CD4-positive, alpha-beta T cell (primary cell): ENCODE measurements at regions not wholly inside any gene's neighbourhood (a gene's known extent, or its start where the extent isn't known, plus 50 kb on each side); places are given as distances from the start of the nearest gene placed in this dataset.

ENCODE experiments used
- ATAC-seq: fragments of 200-7000 bp; cut with Tn5 transposase; one replicate; pipeline ENCODE4 v1.10.0; 2022; ENCODE audit warnings: mild to moderate bottlenecking; ENCODE audit not compliant: poor library complexity
- CTCF ChIA-PET: fragments of 350-600 bp; sonication (Branson Sonifier 250); formaldehyde crosslinking; loops from one replicate; lab custom pipeline; 2021; ENCODE audit warnings: antibody characterized with exemption, inconsistent platforms; lab: Charles Lee
- POLR2A ChIA-PET: fragments of 350-600 bp; sonication (Branson Sonifier 250); formaldehyde crosslinking; loops from one replicate; lab custom pipeline; 2021; ENCODE audit warnings: antibody characterized with exemption, inconsistent platforms; lab: Charles Lee
- DNase-seq, 14 experiments: peaks; one replicate each; pipeline ENCODE4 v3.0.0-alpha.2; 2013 to 2020; ENCODE audit warnings: mixed read lengths in 2 of 14
- H3K27ac ChIP-seq, 2 donors: one replicate each; pipeline versions ENCODE4 v1.5.1 to v1.7.0; 2013; ENCODE audit warnings: low read length in 2 of 2, low read depth in 1 of 2, mild to moderate bottlenecking in 1 of 2
- H3K27me3 ChIP-seq, 2 experiments: 1 replicate in 1 of 2; 2 replicates in 1 of 2; pipeline versions ENCODE4 v1.6.1 to v1.7.0; 2013; ENCODE audit warnings: low read length in 2 of 2, control low read depth in 1 of 2, mild to moderate bottlenecking in 1 of 2, moderate library complexity in 1 of 2; ENCODE audit not compliant: insufficient read depth in 2 of 2, control insufficient read depth in 1 of 2
- H3K36me3 ChIP-seq: one replicate; pipeline ENCODE4 v1.6.1; 2013; ENCODE audit warnings: low read length, control low read depth; ENCODE audit not compliant: insufficient read depth
- H3K4me1 ChIP-seq: one replicate; pipeline ENCODE4 v1.6.1; 2013; ENCODE audit warnings: low read length, control low read depth; ENCODE audit not compliant: insufficient read depth
- H3K4me3 ChIP-seq: one replicate; pipeline ENCODE4 v1.5.1; 2013; ENCODE audit warnings: mild to moderate bottlenecking, low read length, moderate library complexity
- H3K9me3 ChIP-seq, 2 experiments: 1 replicate in 1 of 2; 2 replicates in 1 of 2; pipeline versions ENCODE4 v1.6.1 to v1.7.0; 2013; ENCODE audit warnings: low read length in 2 of 2, mild to moderate bottlenecking in 2 of 2, control low read depth in 1 of 2, moderate library complexity in 1 of 2; ENCODE audit not compliant: control insufficient read depth in 1 of 2, insufficient read depth in 1 of 2
- H3K27ac Mint-ChIP-seq: one replicate; pipeline ENCODE4 v1.8.0; 2020; ENCODE audit warnings: mixed read lengths
- H3K27me3 Mint-ChIP-seq: one replicate; pipeline ENCODE4 v1.8.0; 2021; ENCODE audit warnings: mixed read lengths
- H3K36me3 Mint-ChIP-seq: one replicate; pipeline ENCODE4 v1.8.0; 2021; ENCODE audit warnings: low read depth, mixed read lengths
- H3K4me1 Mint-ChIP-seq: one replicate; pipeline ENCODE4 v1.8.0; 2021; ENCODE audit warnings: low read depth, mixed read lengths
- H3K4me3 Mint-ChIP-seq: one replicate; pipeline ENCODE4 v1.8.0; 2020; ENCODE audit warnings: mild to moderate bottlenecking, mixed read lengths
- H3K9me3 Mint-ChIP-seq: one replicate; pipeline ENCODE4 v1.8.0; 2020; ENCODE audit warnings: mixed read lengths
- intact Hi-C, 2 experiments: fragments of 100-400 bp; cut with DNase I in 1 of 2; cut with micrococcal nuclease in 1 of 2; formaldehyde crosslinking; loops; one replicate each; pipeline versions ENCODE4 v1.15.1 to v1.9.0; 2023 to 2025; cut with DNase I, micrococcal nuclease
- TF ChIP-seq, protein P1 (sequence below): fragments of 200-600 bp; IDR thresholded peaks from one replicate; pipeline ENCODE4 v1.8.0; 2022; ENCODE audit warnings: antibody characterized with exemption, mild to moderate bottlenecking

DNA sequence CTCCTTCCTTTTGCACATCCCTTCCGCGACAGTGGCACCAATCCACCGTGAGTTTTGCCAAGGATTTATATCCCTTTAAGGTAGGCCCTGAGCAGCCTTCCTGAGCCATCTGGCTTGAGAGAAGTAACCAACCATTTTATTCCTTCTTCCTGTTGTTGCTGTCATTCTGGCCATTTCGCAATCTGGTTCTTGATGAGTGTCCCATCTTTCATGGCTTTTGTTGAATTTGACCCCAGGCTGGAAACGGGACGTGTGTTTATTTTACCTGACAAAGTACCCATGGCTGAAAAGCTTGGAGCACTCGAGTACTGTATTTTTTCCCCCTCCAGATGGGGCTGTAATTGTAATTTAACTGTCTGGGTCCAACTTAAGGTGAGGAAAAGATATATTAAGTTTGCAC is 173.4 kb downstream of the WNT5A start:
- Mint-ChIP-seq H3K4me3 (no peak overlapping the region), H3K9me3 (no peaks in the 10 kb centered on the region), H3K4me1 (no peaks in the 10 kb centered on the region), H3K27ac (no peak overlapping the region), H3K27me3 (no peaks in the 10 kb centered on the region), H3K36me3 (no peaks in the 10 kb centered on the region)
- H3K4me3 ChIP-seq, result no peak overlapping the region
- TF ChIP-seq, protein P1, sequence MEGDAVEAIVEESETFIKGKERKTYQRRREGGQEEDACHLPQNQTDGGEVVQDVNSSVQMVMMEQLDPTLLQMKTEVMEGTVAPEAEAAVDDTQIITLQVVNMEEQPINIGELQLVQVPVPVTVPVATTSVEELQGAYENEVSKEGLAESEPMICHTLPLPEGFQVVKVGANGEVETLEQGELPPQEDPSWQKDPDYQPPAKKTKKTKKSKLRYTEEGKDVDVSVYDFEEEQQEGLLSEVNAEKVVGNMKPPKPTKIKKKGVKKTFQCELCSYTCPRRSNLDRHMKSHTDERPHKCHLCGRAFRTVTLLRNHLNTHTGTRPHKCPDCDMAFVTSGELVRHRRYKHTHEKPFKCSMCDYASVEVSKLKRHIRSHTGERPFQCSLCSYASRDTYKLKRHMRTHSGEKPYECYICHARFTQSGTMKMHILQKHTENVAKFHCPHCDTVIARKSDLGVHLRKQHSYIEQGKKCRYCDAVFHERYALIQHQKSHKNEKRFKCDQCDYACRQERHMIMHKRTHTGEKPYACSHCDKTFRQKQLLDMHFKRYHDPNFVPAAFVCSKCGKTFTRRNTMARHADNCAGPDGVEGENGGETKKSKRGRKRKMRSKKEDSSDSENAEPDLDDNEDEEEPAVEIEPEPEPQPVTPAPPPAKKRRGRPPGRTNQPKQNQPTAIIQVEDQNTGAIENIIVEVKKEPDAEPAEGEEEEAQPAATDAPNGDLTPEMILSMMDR, result no peak
- no peaks in the 10 kb centered on the region for H3K36me3 ChIP-seq
- ATAC-seq (no peak), DNase-seq (no peak)
- POLR2A ChIA-PET, result no interaction called here
- intact Hi-C loops, result no loop called here
- H3K27ac ChIP-seq, result no peak overlapping the region
- CTCF ChIA-PET, result no interaction called here
- no peaks in the 10 kb centered on the region for H3K4me1 ChIP-seq
- no peaks in the 10 kb centered on the region for H3K27me3 ChIP-seq
- H3K9me3 ChIP-seq, result no peaks in the 10 kb centered on the region

DNA sequence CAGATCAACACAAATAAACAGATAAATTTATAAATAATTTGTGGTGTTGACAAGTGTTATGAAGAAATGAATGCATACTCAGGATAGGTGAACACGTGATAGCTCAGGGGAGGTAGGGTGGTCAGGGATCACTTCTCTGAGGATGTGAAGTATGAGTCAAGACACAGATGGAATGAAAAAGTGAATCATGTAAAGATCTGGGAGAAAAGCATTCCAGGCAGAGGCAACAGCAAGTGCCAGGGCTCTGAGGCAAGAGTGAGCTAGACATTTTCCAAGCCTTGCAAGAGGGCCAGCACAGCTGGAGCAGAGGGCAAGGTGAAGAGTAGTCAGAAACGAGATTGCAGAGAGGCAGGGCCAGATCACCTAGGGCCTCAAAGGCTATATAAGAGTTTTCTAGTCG is 177.8 kb downstream of the WNT5A start:
- POLR2A ChIA-PET, result no interaction called here
- H3K27ac ChIP-seq, result no peak overlapping the region
- H3K36me3 ChIP-seq, result no peaks in the 10 kb centered on the region
- H3K4me1 Mint-ChIP-seq, result no peaks in the 10 kb centered on the region
- intact Hi-C loops, result no loop called here
- H3K4me3 ChIP-seq, result no peak overlapping the region
- no peaks in the 10 kb centered on the region for H3K27me3 ChIP-seq
- H3K27ac Mint-ChIP-seq, result no peak overlapping the region
- H3K9me3 ChIP-seq, result no peaks in the 10 kb centered on the region
- no peaks in the 10 kb centered on the region for H3K4me1 ChIP-seq
- TF ChIP-seq, protein P1, result no peak
- CTCF ChIA-PET, result no interaction called here
- no peaks in the 10 kb centered on the region for H3K27me3 Mint-ChIP-seq
- DNase-seq, result no peak
- ATAC-seq, result no peak
- H3K4me3 Mint-ChIP-seq, result no peak overlapping the region
- H3K36me3 Mint-ChIP-seq, result no peaks in the 10 kb centered on the region
- H3K9me3 Mint-ChIP-seq, result peaks cover 5% of the 10 kb centered on the region

DNA sequence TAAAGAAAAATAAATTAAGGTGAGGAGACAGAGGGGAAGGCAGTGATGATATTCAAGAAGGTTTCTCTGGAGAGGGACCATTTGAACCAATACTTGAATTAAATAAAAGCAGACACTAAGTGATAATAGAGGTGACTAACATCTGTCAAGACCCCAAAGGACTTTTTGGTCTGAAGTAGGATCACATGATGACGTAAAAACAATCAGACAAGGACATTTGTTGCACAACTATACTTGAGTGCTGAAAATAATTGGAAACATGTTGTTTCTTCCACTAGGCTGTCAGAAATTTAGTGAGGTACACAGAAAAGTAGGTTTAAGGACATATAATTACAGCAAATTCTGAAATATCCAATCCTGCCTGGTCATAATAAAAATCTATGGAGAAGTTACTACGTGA is 179.5 kb downstream of the WNT5A start:
- H3K9me3 Mint-ChIP-seq, result peaks cover 7% of the 10 kb centered on the region
- Histone ChIP-seq H3K36me3 (no peaks in the 10 kb centered on the region), H3K27ac (no peak overlapping the region), H3K27me3 (no peaks in the 10 kb centered on the region), H3K9me3 (no peaks in the 10 kb centered on the region), H3K4me1 (no peaks in the 10 kb centered on the region), H3K4me3 (no peak overlapping the region)
- TF ChIP-seq, protein P1, result no peak
- POLR2A ChIA-PET, result no interaction called here
- H3K4me3 Mint-ChIP-seq, result no peak overlapping the region
- DNase-seq (no peak), ATAC-seq (no peak)
- CTCF ChIA-PET, result no interaction called here
- no peaks in the 10 kb centered on the region for H3K27me3 Mint-ChIP-seq
- H3K27ac Mint-ChIP-seq, result no peak overlapping the region
- no peaks in the 10 kb centered on the region for H3K4me1 Mint-ChIP-seq
- intact Hi-C loops, result no loop called here
- H3K36me3 Mint-ChIP-seq, result no peaks in the 10 kb centered on the region
